Loucy (cell line): ENCODE measurements at regions not wholly inside any gene's neighbourhood (a gene's known extent, or its start where the extent isn't known, plus 50 kb on each side); places are given as distances from the start of the nearest gene placed in this dataset.

Source experiments
- H2AFZ ChIP-seq: fragments of 200-600 bp; sonication (generic); 2 replicates; pipeline ENCODE4 v1.6.0; 2016; ENCODE audit warnings: antibody characterized with exemption, mild to moderate bottlenecking, low read length, moderate library complexity
- H3F3A ChIP-seq: fragments of 200-600 bp; 2 replicates; pipeline ENCODE4 v1.6.0; 2016; ENCODE audit warnings: antibody characterized with exemption, low read depth, mild to moderate bottlenecking
- H3K27me3 ChIP-seq: fragments of 200-600 bp; sonication (generic); 2 replicates; pipeline ENCODE4 v1.6.1; 2014; ENCODE audit warnings: low read length, mild to moderate bottlenecking; ENCODE audit not compliant: insufficient read depth, poor library complexity, severe bottlenecking
- H3K36me3 ChIP-seq: fragments of 200-600 bp; sonication (generic); 2 replicates; pipeline ENCODE4 v1.6.1; 2016; ENCODE audit warnings: low read length; ENCODE audit not compliant: insufficient read depth
- H3K4me1 ChIP-seq: fragments of 200-600 bp; sonication (generic); 2 replicates; pipeline ENCODE4 v1.5.1; 2014; ENCODE audit warnings: low read length, mild to moderate bottlenecking; ENCODE audit not compliant: insufficient read depth, poor library complexity, severe bottlenecking
- H3K4me2 ChIP-seq: fragments of 200-600 bp; sonication (generic); 2 replicates; pipeline ENCODE4 v1.6.0; 2014; ENCODE audit warnings: antibody characterized with exemption, low read length, low read depth, mild to moderate bottlenecking; ENCODE audit not compliant: poor library complexity, severe bottlenecking
- H3K4me3 ChIP-seq: fragments of 200-600 bp; sonication (generic); 2 replicates; pipeline ENCODE4 v1.5.1; 2014; ENCODE audit warnings: low read length, mild to moderate bottlenecking, mixed read lengths; ENCODE audit not compliant: poor library complexity, severe bottlenecking
- H3K79me2 ChIP-seq: fragments of 200-600 bp; sonication (generic); 2 replicates; pipeline ENCODE4 v1.6.1; 2014; ENCODE audit warnings: low read length; ENCODE audit not compliant: insufficient read depth
- H3K9ac ChIP-seq: fragments of 200-600 bp; sonication (generic); 2 replicates; pipeline ENCODE4 v1.6.0; 2014; ENCODE audit warnings: mild to moderate bottlenecking, low read depth, low read length, moderate library complexity; ENCODE audit not compliant: poor library complexity, severe bottlenecking
- H3K9me2 ChIP-seq: fragments of 200-600 bp; sonication (generic); replicated peaks from 2 replicates; pipeline ENCODE4 v1.6.1; 2016; ENCODE audit warnings: low read depth, low read length, mixed read lengths
- H3K9me3 ChIP-seq: fragments of 200-600 bp; sonication (generic); 2 replicates; pipeline ENCODE4 v1.6.1; 2014; ENCODE audit warnings: mild to moderate bottlenecking, antibody characterized with exemption, low read length, low read depth; ENCODE audit not compliant: insufficient read depth
- H4K20me1 ChIP-seq: fragments of 200-600 bp; sonication (generic); 2 replicates; pipeline ENCODE4 v1.6.0; 2014; ENCODE audit warnings: antibody characterized with exemption, low read length, mild to moderate bottlenecking; ENCODE audit not compliant: insufficient read depth, poor library complexity, severe bottlenecking
- CTCF ChIP-seq: fragments of 200-600 bp; sonication (generic); conservative IDR thresholded peaks from 2 replicates; pipeline ENCODE4 v1.5.1; 2014; ENCODE audit warnings: mild to moderate bottlenecking, antibody characterized with exemption, low read length
- EZH2phosphoT487 ChIP-seq: fragments of 200-600 bp; IDR thresholded peaks from 2 replicates; pipeline ENCODE4 v1.6.1; 2018; ENCODE audit warnings: antibody characterized with exemption, mild to moderate bottlenecking, moderate library complexity, borderline replicate concordance

DNA sequence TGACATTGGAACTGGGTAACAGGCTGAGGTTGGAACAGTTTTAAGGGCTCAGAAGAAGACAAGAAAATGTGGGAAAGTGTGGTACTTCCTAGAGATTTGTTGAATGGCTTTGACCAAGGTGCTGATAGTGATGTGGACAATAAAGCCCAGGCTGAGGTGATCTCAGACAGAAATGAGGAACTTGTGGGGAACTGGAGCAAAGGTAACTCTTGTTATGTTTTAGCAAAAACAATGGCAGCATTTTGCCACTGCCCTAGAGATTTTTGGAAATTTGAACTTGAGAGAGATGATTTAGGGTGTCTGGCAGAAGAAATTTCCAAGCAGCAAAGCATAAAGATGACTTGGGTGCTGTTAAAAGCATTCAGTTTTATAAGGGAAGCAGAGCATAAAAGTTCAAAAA lies 474.7 kb upstream of the ADGRB3 start:
- no peak overlapping the region for H3K4me3 ChIP-seq
- H3K79me2 ChIP-seq = no peaks in the 10 kb centered on the region
- H3K4me2 ChIP-seq = no peak overlapping the region
- TF ChIP-seq CTCF (no peak), EZH2phosphoT487 (no peak)
- no peaks in the 10 kb centered on the region for H3K9me2 ChIP-seq
- H3K9ac ChIP-seq = no peak overlapping the region
- no peak overlapping the region for H2AFZ ChIP-seq
- H3K4me1 ChIP-seq = no peaks in the 10 kb centered on the region
- H3K9me3 ChIP-seq = no peaks in the 10 kb centered on the region
- H3K27me3 ChIP-seq = no peaks in the 10 kb centered on the region
- no peaks in the 10 kb centered on the region for H3F3A ChIP-seq
- no peaks in the 10 kb centered on the region for H4K20me1 ChIP-seq
- no peaks in the 10 kb centered on the region for H3K36me3 ChIP-seq

DNA sequence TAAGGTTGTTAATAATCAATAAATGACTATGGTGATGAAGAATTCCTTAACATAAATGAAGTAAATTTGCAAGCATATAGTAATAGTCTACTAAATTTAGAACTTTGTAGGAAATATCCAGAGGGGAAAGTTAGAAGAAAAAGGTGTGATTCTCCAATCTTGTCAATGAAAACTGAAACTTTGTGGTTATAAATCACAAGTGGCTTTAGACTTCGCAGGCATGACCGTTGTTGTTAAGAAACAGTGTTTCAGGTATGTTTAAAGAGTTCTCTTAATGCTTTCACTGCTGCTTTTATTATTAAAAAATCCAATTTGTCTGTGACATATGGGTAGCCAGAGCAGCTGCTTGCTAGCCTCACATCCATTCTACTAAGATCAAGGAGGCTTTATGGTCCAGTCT lies 475.6 kb upstream of the ADGRB3 start:
- no peak overlapping the region for H3K4me2 ChIP-seq
- no peak overlapping the region for H3K9ac ChIP-seq
- no peaks in the 10 kb centered on the region for H3F3A ChIP-seq
- no peaks in the 10 kb centered on the region for H3K4me1 ChIP-seq
- H4K20me1 ChIP-seq = no peaks in the 10 kb centered on the region
- no peak overlapping the region for H2AFZ ChIP-seq
- H3K9me2 ChIP-seq = no peaks in the 10 kb centered on the region
- TF ChIP-seq CTCF = no peak
- TF ChIP-seq EZH2phosphoT487 = no peak
- H3K79me2 ChIP-seq = no peaks in the 10 kb centered on the region
- H3K27me3 ChIP-seq = no peaks in the 10 kb centered on the region
- no peak overlapping the region for H3K4me3 ChIP-seq
- H3K9me3 ChIP-seq = no peaks in the 10 kb centered on the region
- no peaks in the 10 kb centered on the region for H3K36me3 ChIP-seq

DNA sequence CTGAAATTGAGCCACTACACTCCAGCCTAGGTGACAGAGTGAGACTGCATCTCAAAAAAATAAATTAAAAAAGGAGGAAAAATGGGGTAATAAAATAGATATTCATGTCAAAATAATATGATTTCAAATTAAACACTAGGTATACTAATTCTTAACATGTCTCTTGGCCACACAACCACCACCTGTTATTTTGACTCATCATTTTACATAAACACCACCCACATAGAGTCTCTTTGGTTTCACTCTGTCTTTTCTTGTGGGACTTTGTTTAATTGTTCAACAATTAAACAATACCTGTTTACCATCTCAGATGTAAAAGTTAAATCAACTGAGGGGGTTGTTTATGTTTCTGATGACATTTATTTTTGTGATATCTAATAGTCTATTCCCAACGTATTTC lies 476.8 kb upstream of the ADGRB3 start:
- no peak overlapping the region for H3K4me2 ChIP-seq
- H3K9me3 ChIP-seq = no peaks in the 10 kb centered on the region

More for the DNA sequence above, 476.8 kb upstream of the ADGRB3 start:
- TF ChIP-seq CTCF (no peak), EZH2phosphoT487 (no peak)
- H3K9me2 ChIP-seq = no peaks in the 10 kb centered on the region
- no peaks in the 10 kb centered on the region for H3K4me1 ChIP-seq
- no peaks in the 10 kb centered on the region for H3K27me3 ChIP-seq
- no peaks in the 10 kb centered on the region for H3F3A ChIP-seq
- no peaks in the 10 kb centered on the region for H4K20me1 ChIP-seq
- H3K36me3 ChIP-seq = no peaks in the 10 kb centered on the region
- H3K4me3 ChIP-seq = no peak overlapping the region
- no peaks in the 10 kb centered on the region for H3K79me2 ChIP-seq
- H2AFZ ChIP-seq = no peak overlapping the region
- H3K9ac ChIP-seq = no peak overlapping the region
